ENCODE measurements at regions not wholly inside any gene's neighbourhood (a gene's known extent, or its start where the extent isn't known, plus 50 kb on each side); places are given as distances from the start of the nearest gene placed in this dataset.

DNA sequence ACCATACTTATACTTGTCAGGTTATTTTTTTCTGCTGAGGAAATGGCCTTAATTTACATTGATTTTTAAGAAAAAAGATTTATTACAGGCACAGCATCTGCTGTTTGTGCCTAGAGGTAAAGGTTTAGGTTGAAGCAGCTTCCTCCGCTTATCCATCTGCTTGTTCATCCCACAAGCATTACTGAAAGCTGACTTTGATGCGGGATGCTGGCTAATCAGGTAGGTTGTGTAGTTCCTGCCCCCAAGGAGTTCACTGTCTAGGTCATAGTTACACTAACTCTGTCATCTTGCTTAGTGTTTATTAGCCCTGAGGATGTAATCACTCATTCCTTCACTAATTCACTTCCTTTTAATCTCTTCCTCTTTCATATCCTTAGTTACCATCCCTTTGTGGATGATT is 377.7 kb upstream of the KAZN start:
- DNase-seq: no peak

DNA sequence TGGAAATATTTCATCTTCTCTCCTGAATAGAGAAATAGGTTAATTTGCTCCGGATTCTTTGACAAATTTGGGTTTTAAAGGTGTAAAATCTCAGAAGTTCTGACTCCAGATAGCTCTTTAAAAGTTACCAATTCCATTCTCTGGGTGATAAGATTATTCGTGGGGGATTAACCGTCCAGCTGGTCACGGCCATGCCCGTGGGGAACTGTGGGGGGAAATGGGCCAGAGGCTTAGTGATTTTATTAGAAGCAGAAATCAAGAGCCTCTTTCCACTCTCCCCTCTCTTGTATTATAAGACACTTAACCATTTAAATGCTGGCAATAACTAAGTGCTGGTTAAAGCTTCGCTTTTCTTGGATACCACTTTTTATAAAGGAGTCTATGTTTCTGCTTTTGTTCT is 376.4 kb upstream of the KAZN start:
- DNase-seq: no peak

DNA sequence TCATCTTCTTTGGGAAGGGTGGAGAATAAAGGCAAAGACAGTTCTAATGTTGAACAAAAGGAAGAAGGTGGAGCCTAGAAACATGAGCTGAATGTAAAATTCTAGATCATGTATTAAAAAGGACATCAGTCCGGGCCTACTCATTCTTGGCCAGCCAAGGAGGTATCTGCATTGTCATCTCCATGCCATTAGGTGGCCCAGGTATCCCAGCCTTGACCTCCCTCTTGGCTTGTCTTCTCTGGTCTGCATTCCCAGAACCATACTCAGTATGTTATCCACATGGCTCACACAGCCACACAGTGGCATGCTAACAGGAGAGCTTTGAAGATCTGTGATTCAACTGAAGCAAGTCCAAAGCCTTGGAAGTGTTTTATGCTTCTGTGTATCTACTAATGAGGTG is 369.8 kb upstream of the KAZN start:
- DNase-seq: no peak

DNA sequence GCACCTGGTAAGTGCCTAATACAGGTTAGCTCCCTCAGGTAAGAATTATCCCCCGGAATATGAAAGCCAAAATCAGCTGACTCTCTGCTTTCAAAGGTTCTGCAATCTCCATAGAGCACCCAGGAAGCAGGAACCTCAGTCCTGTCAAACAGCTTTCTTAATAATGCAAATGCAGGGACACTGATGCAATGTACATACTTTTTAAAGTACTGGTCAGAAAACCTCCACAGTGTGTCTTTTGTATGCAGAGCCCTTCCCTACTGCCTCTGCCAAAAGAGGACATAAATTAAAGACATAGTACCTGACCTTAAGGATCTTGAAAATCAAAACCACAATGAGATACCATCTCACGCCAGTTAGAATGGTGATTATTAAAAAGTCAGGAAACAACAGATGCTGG is 365.0 kb upstream of the KAZN start:
- no peak for DNase-seq

DNA sequence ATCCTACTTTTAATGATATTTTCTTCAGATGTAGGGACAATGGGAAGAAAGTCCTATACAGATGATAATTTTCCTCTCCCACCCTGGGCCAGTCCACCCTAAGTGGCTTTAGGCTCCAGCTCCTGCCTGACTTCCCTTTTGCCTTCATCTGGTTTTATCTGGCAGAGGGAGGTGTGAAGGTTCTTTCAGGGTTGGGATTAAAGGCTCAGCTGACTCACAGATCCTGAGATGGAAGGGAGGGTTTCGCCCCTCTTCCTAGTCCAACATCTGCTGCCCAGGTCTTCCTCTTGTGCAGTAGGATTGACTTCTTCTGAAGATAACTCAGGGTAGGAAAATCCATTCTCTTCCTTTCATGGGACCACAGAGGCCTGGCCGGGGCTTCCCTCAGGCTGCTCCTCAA is 362.4 kb upstream of the KAZN start:
- no peak for DNase-seq

DNA sequence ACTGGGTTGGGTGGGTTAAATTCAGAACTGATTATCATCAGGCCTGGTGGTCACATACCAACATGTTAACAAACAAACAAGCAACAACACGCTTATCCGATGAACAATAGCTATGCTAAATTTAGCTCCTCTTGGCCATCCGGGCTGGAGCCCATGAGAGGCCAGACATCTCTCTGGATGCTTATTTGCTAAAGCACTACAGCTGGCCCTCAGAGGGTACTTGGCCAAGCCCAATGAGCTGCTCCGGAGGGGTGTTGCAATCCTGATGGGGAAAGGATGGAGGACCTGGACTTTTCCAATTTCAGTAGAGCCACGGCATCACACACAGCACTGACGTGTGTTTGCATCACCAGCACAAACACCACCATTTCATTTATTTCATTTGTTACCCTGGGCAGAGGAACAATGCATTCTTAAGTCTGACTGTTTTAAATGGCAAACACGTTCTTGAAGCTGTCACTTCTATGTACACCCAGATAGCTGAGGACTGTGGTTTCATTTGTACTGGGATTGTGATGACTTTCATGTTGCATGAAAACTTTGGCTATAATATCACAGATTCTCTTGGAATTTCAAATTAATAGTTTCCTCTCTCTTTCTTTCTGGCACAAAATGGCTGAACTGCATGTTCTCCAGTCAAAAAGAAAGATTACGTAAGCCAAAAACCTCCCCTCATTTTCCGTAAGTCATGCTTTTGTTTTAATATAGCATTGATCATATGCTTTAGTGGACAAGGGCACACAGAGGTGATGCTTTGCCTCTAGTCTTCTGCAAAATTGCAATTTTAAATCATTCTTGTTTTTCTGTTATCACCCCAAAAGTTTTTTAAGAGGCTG is 359.8 kb upstream of the KAZN start:
- DNase-seq: no peak

DNA sequence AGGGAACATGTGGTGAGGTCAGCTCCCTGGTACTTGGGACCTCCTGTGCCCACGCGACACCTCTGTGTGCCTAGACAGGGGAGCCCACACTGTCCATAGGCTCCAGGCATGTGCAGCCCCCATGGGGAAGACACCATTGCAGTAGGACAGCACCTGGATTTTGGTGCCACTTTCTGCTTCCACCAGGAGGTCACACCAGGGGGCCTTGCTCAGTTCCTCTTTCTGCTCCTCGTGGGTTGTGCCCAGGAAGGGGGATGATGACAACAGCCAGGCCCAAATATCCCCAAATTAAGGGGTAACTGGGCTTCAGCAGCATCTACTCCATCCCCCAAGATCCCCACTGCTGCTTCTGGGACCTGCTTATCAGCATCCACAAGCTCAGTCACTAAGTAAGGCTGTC is 358.2 kb upstream of the KAZN start:
- DNase-seq: no peak

DNA sequence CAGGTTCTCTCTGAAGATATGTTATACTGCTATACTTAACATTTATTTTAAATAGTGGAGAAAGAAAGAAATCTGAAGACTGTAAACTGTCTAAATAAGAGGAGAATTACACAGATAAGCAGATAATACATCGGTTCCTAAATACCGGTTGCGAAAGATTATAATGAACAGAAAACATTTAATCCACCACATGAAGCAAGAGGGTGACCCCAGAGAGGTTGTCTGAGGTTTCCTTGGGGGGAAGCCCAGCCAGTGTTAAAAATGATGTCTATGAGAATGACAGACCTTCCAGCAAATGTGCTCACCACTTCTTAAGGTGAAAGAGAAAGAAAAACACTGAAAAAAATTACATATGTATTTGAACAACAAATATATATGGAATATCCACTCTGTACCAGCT is 356.4 kb upstream of the KAZN start:
- no peak for DNase-seq

DNA sequence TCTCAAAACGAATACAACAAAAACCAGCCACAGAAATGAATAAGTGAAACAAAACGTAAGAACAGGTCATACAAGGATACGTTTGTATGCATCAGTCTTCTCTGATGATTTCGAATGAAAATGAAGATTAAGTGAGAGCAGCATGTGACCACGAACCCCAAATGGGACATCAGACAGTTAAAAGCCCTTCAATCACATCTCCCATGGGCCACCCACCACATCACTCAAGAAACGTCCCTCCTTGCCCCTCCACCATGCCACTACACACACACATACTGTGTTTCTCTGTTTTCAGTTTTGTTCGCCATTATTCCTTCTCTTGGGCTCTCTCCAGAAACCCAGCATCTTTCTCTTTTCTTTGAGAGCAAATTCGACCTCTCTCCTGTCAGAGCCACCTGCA is 355.6 kb upstream of the KAZN start:
- no peak for DNase-seq

DNA sequence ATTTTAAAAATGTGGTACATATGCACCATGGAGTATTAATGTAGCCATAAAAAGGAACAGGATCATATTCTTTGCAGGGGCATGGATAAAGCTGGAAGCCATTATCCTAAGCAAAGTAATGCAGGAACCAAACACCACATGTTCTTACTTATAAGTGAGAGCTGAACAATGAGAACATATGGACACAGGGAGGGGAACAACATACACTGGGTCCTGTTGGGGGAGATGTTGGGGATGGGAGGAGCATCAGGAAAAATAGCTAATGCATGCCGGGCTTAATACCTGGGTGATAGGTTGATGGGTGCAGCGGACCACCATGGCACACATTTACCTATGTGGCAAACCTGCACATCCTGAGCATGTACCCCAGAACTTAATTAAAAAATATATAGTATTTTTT is 352.5 kb upstream of the KAZN start:
- DNase-seq: no peak

DNA sequence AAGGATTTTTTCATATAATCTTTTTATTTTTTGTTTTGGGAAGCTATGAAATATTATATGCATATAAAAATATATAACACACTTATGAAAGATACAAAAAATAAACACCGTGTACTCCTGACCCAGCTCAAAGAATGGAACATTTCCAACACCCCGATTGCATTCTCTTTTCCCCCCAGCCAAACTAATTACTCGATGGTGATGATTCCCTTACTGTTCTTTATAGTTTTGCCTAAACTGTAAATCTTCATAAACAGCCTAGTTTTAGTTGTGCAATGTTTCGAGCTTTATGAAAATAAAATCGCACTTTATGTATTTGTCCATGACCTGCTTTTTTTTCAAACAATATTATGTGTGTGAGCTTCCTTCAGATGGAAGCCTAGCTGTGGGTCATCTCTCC is 352.0 kb upstream of the KAZN start:
- no peak for DNase-seq

DNA sequence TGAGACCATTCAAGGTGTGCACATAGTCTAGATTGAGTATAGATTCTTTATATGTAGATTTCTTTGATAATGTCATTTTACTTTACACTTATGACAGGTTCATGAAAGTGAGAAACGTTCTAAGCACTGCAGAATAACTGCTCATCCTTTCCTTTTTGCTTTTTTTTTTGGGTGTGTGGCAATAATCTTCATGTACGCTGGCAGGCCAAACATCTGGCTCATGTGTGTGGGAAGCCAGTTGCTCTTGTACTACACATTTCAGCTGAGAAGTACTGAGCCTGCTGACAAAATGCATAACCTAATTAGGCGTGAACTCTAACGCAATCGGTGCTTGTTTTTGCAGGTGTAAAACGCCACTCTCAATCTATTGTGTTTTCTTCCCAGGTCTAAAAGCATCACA is 350.8 kb upstream of the KAZN start:
- no peak for DNase-seq

DNA sequence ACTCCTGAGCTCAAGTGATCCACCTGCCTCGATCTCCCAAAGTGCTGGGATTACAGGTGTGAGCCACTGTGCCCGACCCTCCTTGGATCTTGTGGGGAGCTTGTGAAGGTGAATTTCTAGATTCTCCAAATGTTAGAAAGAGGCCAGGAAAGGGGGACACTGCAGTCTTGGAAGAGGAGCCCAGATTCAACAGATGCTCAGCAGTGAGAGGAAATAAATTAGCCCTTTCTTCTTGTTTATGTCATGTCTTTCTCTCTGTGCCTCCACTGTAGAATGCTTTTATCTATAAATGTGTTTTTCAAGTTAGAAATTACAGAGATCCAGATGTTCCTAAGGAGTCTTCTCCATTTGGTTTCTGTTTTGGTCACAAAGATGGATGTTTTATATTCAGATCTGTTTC is 346.6 kb upstream of the KAZN start:
- DNase-seq: no peak

DNA sequence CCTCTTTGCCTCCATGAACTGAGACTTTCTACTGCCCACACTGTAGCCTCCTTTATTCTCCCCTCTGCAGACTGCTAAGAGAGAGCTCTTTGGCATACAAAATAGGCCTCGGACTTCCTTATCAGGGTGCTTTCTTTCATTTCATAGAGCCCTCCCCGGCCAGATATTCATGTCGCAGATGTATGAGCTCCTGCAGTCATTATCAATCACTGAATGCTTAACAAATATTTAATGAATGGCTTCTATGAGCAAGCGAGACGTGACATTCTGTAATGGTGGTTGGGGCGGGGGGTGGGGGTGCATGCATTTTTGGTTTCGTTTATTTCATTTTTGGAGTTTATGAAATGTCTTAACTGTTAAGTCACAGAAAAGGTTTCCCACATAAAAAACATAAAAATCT is 344.8 kb upstream of the KAZN start:
- DNase-seq: no peak

DNA sequence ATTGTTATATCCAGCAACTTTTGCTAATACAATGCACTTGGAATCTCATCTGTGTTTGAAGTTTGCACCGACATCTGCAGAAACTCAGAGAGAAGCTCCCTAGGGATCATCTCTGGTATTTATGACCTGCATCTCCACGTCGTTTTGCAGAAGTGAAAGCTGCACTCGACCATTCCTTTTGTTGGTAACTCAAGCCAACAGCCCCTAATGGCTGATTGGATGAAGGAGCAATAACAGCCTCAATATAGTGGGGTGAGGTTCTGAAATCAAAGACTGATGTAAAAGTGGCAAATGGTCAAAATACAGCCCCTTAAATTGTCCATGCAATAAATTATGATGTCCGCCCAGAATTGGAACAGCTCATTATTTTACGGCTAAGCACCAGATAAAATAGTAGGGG is 344.2 kb upstream of the KAZN start:
- no peak for DNase-seq

DNA sequence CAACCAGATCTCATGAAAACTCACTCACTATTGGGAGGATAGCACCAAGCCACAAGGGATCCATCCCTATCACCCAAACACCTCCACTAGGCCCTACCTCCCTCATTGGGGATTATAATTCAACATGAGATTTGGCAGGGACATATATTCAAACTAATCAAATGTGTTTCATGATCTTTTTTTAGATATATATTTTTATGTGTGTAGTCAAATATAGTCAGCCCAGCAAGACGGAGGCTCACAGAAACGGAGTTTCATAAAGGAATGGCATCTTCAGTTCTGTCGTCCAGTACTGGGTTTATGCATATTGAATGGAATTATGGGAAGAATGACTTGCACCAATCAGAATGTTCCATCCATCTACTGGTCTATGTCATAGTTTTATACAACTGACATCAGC is 343.3 kb upstream of the KAZN start:
- DNase-seq: no peak

DNA sequence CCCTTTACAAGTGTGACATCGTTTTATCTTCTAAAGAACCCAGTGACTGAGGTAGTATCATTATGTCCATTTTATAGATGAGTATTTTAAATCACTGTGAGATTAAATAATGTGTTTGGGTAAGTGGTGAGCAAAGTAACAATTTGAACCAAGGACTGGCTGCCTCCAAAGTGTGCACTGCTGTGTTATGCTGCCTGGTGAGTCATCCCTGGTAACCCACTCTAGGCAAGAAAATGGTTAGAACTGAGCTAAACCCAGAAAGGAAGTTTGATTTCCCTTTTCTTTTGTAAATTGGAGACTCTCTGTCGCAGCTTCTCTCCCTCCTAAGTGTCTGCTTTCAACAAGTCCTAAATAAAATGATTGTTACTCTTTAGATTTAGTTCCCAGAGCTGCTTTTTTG is 342.8 kb upstream of the KAZN start:
- no peak for DNase-seq

DNA sequence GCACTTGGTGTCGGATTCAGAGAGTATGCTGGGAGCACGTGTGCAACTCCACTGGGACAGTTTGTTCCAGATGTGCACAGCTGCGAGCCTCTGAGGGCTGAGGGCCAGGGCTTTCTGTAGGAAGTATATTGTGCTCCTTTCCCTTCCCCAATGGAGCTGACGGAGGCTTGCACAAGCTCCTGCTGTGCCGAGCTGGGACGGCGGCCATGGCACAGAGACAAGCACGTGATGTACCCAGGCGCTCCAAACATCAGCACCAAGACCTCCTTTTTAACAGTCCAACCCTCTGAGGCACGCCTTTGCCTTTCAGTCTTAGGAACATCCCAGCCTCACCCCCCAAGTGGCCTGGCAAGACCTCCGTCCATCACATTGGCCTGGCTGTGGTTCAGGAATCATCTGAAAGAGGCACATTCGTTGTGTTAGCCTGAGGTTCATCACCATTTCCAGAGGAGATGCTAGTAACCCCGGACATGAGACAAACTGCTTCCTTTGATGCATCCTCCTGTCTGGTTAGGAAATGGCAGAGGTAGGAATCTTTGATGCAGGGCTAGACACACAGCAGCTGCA is 339.2 kb upstream of the KAZN start:
- no peak for DNase-seq

DNA sequence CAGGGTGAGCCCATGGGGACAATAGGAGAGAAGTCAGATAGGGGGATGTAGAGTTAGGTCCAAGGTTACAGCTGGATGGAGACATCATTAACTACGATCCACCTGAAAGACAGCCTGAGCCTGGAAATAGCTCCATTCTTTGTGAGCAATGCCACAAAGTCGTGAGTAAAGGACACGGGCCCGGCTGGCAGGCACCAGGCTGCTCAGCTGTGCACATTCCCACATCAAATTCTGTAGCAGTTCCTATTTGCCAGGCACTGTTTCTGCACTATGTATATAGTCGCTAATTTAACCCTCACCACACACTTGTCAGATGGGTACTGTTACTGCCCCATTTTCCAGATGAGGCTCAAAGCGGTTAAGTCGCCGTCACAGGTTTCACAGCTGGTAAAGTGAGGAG is 338.0 kb upstream of the KAZN start:
- no peak for DNase-seq

DNA sequence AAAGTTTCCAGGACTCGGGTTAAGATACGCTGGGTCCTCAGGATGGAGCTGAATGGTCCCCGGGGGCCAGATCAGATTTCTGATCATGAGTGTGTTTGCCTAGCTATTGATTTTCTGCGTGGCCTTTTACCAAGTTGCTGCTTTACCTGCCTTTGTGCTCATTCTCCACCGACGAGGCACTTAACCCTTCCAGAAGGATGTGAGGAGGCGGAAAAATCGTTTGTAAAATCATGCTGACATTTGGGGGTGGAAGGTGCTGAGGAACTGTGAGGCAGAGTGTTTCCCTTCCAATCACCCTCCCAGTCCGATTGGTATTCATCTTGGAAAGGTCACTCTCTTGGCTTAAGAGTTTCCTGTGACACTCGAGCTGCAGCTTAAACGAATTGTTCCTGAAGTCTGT is 337.1 kb upstream of the KAZN start:
- DNase-seq: no peak

DNA sequence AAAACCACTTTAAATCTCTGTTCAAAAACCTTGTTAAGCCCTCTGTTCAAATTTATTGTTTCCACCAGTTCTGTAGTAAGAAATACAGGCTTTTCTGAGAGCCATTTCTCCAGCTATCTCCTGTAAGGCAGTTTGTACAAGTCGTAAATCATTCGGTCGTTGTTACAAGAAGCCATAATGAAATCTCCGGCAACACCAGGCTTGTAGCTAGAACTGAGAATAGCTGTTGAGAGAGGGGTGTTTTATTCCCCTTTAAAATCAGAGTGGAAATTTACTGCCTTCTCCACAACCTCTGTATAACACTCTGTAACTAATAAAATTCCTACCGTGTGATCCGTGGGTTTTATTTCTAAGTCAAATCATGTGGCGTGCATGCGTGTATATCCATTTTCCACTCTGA is 335.8 kb upstream of the KAZN start:
- DNase-seq: no peak

DNA sequence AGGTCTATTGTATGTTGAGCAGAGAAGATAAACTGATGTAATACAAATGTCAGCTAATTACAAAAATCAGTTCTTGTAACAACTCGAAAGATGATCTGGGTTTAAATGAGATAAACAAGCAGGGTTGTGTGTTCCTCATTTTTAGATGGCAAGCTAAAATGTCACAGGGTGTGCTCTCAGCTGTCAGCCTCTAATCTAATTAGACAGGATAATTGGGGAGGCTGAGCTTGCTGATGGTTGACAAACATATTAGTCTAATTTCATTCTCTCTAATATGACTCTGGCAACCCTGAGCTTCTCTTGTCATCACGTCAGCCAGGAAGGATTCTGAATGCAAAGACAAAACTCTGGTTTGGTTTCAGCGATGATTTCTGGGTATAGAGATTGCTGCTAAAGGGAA is 335.3 kb upstream of the KAZN start:
- no peak for DNase-seq

DNA sequence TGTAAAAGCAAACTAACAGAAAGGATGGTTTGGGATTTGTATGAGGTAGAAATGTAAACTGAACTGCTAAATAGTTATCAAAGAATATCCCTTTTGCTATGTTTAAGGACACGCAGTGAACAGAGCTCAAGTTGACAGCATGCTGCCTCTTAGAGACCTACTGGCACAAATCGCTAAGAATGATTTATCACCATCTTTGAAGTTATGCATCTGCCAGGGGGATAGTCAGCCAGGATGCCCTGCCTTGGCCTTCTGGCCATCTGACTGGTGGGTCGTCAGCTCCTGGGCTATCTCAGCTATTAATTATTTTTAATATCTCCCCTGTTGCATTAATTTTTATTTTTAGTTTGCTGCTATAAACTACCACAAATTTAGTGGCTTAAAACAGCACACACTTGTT is 334.8 kb upstream of the KAZN start:
- DNase-seq: no peak

DNA sequence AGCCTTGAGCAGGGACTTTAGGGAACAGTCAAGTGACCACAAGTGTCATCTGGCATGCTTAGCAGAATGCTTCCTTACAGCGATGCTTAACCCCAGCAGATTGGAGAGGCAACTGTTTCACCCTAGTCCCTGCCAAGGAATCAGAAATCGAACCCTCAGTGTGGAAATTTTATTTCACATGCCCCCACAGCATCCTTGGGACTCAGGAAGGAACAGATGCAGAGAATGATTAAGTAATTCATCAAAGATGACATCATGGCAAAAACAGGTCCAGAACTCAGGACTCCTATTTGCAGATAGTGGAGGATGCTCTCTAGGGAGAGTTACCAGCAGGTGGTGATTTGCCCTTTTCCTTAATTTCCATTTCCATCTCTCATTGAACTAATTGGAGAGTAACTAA is 333.0 kb upstream of the KAZN start:
- no peak for DNase-seq

DNA sequence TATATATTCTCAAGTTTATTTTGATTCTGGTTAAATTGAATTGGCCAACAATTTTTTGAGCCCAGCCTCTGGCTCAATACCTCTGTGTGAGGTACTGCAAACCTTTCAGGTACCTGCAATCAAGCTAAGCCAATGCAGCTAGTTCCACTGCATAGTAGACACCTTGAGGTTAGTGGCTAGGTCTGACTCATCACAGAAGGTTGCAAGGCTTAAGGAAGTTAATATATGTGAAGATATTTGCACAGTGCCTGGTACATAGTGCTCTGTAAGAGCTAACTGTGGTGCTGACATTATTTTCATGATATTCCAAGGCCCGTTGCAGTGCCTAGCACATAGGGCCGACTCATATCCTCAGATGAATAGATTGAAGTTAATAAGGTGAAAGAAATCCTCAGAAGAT is 330.5 kb upstream of the KAZN start:
- DNase-seq: no peak
